Jurkat, Clone E6-1 (cell line): ENCODE measurements at regions not wholly inside any gene's neighbourhood (a gene's known extent, or its start where the extent isn't known, plus 50 kb on each side); places are given as distances from the start of the nearest gene placed in this dataset.
"Not testable (repeated sequence)": the region's sequence is repeated elsewhere in the genome, so short reads cannot be mapped to it uniquely, and the experiment has no call there.

Experiments
- DNase-seq: peaks from one replicate; pipeline ENCODE4 v3.0.0-alpha.2; 2011; ENCODE audit warnings: low read depth, low spot score
- H3K4me3 ChIP-seq: 2 replicates; pipeline ENCODE4 v1.5.1; 2011; ENCODE audit warnings: mild to moderate bottlenecking, low read length, control low read depth, moderate library complexity

DNA sequence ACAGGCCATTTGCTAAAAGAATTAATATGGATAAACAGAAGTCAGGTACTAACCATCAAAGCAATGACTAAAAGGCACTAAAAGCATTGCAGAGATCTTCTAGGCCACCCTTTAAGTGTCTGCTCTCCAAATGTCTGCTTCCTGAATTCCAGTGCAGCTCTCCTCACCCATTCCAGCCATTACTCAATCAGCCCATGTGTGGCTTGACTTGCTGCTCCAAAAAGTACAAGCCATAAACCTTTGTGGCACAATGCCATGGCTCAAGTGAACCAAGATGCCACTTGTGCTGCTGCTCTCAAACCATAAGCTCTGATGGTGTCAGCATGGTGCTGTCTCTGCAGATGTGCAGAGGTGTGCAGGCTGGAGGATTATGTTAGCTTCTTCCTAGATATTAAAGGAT, 290.2 kb upstream of the POU5F2 start:
- no peak for DNase-seq
- H3K4me3 ChIP-seq, result no peak overlapping the region

DNA sequence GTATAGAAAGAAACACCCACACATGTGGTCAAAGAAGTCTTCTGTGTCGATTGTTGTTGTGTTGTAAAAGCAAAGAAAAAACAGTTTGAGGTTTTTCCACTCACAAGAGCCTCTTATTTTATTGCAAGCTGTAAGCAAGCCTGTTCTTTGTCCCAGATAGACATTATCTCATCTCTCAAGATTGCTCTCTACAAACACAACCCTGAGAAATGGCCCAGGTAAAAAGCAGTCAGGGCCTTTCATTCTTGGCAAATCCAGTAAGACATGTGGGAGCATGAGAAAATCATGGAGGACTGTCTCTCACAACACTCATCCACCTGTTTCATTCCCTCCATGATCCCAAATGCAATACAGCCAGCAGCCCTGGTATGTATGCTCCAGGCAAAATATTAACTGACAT, 286.6 kb upstream of the POU5F2 start:
- no peak overlapping the region for H3K4me3 ChIP-seq
- DNase-seq, result no peak

DNA sequence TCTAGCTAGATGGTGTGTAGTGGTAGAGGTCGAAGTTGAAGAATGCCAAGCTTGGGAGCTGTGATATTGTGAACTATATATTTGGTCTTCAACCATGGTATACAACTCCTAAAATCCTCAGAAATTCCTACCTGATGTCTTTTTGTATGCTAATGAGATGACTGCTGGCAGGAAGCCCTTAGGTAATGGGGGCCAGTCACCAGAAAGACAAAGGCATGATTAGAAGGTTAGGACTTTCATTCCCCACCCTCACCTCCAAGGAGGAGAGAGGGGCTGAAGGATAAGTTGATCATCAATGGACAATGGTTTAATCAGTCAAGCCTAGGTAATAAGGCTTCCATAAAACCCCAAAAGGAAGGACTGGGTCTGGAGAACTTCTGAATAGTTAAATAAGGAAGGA, 285.7 kb upstream of the POU5F2 start:
- no peak overlapping the region for H3K4me3 ChIP-seq
- no peak for DNase-seq

DNA sequence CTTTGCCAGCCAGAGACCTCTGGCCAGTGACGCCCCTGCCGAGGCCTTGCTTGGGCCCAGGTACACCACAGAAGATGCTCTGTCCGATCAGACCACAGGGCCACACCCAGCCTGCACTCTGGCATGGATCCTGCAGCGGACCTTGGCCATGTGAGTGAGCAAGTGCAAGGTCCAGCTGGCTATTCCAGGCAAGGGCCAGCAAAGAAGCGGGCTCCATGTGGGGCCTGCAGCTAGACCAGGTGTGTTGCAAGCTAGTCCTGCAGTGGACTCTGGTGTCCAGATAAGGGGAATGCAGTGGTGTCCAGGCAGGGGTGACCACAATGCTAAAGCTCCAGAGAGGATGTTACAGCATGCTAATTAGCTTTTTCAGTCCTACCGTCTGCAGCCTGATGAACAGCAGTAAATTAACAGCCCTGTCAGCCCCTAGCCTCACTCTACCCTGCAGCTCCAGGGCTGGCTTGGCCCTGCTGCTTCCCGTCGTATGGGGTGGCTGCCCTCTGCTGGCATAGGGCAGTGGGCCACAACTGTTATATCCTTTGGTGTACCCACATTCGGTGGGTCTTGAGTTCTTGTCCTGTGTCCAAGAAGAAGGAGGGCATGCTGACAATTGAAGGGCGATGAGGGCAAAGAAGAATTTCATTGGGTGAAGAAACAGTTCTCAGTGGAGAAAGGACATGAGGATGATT, 284.5 kb upstream of the POU5F2 start:
- no peak for DNase-seq
- H3K4me3 ChIP-seq, result no peak overlapping the region

DNA sequence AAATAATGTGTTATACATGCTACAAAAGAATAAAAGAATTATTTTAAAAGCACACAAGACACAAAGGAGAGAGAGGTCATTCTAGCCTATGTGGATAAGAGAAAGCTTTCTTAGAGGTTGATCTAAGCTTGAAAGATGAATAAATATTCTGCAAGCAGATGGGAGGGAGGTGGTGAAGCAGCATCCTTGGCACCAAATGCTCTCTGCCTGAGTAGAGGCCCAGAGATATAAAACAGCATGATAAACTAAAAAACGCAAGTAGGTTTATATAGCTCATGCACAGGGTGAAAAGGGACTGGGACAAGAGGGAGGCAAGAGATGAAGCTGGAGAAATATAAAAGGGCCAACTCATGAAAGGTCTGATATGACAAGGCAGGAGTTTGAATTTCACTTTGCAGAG, 283.2 kb upstream of the POU5F2 start:
- no peak for DNase-seq

DNA sequence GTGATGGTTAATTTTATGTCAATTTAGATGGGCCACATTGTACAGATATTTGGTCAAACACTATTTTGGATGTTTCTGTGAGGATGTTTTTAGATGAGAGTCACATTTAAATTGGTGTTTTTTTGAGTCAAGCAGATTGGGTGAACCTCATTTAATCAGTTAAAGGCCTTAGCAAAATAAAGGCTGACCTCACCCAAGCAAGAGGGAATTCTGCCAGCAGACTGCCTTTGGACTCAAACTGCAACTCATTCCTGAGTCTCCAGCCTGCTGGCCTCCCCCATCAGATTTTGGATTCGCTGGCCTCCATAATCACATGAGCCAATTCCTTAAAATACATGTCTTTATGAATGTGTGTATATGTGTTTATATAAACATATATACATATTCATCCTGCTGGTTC, 282.7 kb upstream of the POU5F2 start:
- DNase-seq, result no peak
- H3K4me3 ChIP-seq, result no peak overlapping the region

More for the DNA sequence above, 283.2 kb upstream of the POU5F2 start:
- no peak overlapping the region for H3K4me3 ChIP-seq

DNA sequence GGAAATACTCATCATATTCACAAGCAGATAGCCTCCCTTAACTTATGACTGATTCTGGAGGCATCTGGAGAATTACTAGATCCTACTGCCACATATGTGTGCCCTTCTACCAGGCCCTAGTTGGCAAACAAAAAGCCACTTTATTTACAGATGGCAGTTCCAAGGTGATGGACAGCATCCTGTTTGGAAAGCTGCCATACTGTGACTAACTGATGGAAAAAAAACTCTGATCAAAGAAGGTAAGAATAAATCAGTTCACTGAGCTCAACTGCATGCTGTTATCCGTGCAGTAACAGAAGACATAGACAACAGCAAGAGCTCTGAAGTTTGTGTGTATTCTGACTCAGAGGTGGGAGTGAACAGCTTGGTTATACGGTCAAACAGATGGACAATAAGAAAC, 279.8 kb upstream of the POU5F2 start:
- no peak for DNase-seq
- H3K4me3 ChIP-seq, result no peak overlapping the region

DNA sequence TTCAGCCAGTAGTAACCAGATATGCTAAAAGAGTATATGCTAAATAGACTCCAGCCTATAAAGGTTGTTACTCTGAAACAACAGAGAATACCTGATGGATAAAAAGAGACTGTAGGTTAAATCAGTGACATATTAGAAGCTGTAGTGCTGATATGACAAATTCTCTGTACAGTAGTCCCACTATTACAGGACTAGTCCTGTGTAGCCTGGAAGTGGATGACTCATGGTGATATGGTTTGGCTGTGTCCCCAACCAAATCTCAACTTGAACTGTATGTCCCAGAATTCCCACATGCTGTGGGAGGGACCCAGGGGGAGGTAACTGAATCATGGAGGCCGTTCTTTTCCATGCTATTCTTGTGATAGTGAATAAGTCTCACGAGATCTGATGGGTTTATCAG, 276.2 kb upstream of the POU5F2 start:
- no peak for DNase-seq
- no peak overlapping the region for H3K4me3 ChIP-seq

DNA sequence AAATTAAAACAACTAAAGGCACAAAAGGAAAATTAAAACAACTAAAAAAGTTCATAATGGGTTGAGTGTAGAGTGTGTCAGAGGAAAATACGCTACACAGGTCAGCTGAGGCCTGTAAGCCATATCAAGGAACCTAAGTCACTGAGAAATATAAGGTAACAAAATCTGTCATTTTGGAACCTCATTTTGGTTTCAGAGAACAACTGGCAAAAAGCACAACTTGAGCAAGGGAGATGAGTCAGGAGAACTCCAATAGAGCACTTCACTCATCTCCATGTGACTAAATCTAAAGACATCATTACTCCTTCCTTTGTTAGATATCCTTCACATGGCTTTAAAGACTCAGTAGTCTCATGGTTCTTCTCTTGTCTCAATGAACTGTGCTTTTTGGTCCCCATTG, 269.4 kb upstream of the POU5F2 start:
- H3K4me3 ChIP-seq, result no peak overlapping the region
- no peak for DNase-seq

DNA sequence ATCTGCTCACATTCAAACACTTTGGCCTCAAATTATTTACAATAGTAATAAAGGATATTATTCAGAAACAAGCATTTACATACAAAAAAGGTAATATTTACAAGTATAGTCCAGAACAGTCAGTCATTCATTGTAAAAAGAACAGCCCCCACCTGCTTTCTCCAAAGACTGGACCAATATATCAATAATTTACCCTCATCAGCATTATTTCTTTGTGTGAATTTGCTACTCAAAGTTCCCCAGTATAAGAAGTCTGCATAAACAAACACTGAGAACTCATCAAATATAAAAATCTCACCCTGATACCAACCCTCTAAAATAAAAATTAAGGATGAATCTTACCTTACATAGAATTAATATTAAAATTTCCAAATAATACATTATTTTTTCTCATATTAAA, 267.8 kb upstream of the POU5F2 start:
- DNase-seq, result no peak
- no peak overlapping the region for H3K4me3 ChIP-seq

DNA sequence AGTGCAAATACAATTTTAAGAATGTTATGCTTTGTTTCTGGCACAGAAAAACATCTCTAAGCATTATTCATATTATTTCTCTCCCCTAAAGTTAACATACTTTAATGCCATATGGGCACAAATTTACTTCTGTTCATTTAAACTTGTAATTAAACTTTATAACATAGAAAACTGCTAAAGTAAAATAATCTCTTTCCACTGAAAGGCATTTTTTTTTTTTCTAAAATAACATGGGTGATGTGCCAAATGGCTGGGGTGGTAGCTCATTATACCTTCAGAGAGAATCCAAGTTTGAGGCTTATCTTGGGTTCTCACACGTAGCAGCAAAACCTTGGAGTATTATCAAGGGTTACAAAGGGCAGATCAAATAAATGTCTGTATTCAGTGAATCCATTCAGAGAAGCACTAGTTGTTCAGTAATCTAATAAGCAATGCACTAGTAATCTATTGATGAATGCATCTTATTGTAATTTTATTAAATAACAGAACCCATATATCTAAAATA, 257.6 kb upstream of the POU5F2 start:
- no peak for DNase-seq
- no peak overlapping the region for H3K4me3 ChIP-seq

DNA sequence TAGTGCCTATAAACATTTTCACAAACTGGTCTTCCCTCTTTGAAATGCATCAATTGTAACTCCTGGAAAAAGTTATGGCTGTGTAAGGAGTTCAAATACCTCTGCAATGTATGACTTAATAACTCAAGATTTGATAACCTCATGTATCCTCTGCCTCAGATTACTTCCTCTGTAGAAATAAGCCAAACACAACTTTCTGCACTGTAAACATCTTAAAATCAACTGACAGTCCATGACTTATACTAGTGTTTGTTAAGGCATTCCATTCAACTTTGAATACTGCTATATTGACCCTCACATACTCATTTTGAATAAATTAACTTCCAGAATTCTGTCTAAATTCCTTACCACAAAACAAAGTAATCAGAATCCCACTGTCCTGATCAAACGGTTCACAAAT, 256.2 kb upstream of the POU5F2 start:
- H3K4me3 ChIP-seq, result no peak overlapping the region

DNA sequence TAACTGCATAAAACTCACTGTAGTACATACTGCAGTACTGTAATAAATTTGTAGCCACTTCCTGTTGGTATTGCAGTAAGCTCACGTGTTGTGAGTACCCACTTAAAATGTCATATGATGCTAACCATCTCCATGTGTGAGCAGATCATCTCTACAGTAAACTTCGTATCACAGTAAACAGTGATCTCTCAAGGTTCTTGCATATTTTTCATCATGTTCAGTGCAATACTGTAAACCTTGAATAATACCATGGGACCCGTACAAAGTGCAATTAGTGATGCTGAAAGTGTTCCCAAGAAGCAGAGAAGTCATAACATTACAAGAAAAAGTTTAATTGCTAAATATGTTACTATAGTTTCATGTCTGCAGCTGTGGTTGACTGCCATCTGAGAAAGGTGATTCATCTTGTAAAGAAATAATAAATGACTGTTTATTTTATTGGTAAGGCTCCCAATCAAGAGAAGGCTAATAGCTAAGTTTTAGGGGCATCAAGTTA, 253.8 kb upstream of the POU5F2 start:
- H3K4me3 ChIP-seq, result no peak overlapping the region
- peak; percentile 15 for DNase-seq

More for the DNA sequence above, 256.2 kb upstream of the POU5F2 start:
- DNase-seq, result no peak

DNA sequence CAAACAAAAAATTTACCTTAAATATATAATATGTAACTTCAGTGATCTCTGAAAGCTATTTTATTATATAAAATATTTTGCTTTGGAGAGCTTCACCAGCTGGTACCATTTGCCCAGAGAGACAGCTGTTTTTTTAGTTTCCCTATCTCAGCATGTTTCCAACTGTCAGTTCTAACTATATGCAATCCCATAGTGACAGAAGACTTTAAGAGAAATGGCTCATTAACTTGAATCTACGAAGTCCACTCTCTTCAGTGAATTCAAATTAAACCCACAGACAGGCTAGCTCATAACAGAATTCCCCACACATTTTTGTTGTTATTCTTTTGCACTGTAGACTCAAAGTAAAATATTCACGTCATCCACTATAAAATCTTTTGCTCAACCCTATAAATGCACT, 251.8 kb upstream of the POU5F2 start:
- no peak overlapping the region for H3K4me3 ChIP-seq
- DNase-seq, result no peak

DNA sequence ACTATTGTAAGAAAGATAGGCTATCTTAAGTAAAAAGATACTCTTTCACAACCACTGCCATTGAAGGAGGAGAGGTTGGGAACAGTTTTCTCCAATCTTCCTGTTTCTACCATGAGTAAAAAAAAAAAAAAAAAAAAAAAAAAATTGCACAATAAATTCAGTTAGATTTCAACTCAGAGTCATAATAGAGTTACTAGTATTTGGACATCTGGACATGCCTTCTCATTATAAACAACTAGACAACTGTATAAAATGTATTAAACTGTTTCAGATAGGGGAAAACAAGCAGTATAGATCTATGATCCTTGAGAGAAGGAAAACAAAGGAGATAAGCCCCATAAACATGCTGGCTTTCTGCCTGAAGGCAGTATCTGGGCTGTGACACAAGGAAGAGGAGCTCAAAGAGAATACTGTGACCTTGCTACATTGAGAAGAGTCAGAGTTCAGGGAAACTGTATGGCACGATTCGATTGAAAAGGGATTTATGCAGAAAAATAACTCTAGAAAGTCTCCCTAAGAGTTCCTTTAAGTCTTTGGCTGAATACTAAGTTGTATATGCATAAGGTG, 249.2 kb upstream of the POU5F2 start:
- DNase-seq, result no peak
- no peak overlapping the region for H3K4me3 ChIP-seq

DNA sequence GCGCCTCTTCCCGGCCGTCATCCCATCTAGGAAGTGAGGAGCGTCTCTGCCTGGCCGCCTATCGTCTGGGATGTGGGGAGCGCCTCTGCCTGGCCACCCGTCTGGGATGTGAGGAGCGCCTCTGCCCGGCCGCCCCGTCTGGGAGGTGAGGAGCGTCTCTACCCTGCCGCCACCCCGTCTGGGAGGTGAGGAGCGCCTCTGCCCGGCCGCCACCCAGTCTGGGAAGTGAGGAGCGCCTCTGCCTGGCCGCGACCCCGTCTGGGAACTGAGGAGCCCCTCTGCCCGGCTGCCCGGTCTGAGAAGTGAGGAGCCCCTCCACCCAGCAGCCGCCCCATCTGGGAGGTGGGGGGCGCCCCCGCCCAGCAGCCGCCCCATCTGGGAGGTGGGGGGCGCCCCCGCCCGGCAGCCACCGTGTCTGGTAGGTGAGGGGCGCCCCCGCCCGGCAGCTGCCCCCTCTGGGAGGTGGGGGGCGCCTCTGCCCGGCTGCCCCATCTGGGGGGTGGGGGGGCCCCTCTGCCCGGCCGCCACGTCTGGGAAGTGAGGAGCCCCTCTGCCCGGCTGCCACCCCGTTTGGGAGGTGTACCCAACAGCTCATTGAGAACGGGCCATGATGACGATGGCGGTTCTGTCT, 244.7 kb upstream of the POU5F2 start:
- DNase-seq, H3K4me3 ChIP-seq: not testable (repeated sequence)

DNA sequence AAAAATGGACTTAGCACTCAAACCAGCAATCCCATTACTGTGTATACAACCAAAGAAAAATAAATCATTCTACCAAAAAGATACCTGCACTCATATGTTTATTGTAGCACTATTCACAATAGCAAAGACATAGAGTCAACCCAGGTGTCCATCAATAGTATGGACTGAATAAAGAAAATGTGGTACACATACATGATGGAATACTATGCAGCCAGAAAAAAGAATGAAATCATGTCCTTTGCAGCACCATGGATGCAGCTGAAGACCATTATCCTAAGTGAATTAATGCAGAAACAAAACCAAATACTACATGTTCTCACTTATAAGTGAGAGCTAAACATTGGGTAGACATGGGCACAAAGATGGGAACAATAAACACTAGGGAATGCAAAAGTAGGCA, 236.8 kb upstream of the POU5F2 start:
- H3K4me3 ChIP-seq, result no peak overlapping the region
- no peak for DNase-seq

DNA sequence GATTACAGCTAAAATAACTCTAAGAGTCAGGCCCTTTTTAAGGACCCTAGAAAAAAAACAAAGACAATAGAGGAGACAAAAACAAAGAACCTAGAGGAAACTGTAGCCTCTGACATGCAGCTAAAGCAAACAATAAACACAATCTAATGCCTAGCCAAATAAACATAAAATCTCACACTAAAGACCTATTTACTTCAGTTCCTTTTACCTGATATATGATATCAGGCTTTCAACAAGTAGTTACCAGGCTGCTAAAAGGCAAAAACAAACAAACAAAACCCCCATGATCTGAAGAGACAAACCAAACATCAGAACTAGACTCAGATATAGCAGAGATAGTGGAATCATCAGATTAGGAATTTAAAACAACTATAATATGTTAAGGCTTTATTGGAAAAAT, 226.5 kb upstream of the POU5F2 start:
- no peak overlapping the region for H3K4me3 ChIP-seq
- DNase-seq, result no peak

DNA sequence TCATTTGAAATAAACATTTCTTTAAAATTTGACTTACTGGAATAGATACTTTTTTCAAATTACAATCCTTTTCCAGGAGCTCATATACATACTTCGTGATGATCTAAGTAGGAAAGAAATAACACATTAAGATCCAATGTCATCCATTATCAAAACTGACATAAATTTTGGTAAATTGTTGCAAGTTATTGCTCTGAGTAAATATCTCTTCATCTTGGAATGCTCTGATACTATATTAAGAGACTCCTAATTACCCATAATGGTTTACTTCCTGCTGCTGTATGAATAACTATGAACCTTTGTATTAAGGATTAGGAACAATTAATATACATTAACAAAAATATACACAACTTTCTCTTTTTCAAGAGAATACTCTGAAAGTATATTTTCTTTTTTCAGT, 223.0 kb upstream of the POU5F2 start:
- DNase-seq, result no peak
- no peak overlapping the region for H3K4me3 ChIP-seq

DNA sequence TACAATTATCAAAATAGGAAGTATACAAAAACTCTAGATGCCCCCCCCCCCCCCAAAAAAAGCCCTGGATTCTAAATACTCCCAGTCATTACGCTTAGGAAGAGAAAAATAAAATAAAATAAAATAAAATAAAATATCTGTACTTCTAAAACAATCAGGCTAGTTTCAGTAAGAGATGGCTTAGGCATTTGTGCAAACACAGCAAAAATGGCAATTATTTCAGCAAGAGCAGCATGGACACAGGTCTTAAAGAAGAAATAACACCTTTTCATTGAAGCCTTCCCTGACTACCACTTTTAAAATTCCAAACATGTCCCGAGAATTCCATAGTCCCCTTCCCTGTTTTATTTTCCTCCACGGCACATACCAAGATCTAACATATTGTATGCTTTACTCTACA, 218.6 kb upstream of the POU5F2 start:
- no peak overlapping the region for H3K4me3 ChIP-seq
- DNase-seq, result no peak

DNA sequence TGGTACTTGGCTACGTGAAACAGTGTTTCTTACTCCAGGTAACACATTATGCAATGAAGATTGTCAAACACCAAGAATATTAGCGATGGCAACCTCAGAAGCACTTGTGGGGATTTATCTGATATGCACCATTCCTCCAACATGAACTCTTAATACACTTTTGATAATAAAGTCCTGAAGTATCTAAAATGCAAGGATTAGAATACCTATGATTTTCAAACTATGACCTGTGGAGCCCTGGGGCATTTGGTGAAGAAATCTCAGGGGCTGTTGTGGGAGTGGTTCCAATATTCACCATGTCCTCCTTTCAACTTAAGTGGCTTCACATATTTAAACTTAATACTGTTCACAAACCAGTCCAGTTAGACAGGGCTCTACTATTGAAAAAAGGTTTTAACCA, 214.6 kb upstream of the POU5F2 start:
- no peak overlapping the region for H3K4me3 ChIP-seq
- DNase-seq, result no peak
